ENCODE measurements at regions not wholly inside any gene's neighbourhood (a gene's known extent, or its start where the extent isn't known, plus 50 kb on each side); places are given as distances from the start of the nearest gene placed in this dataset.

DNA sequence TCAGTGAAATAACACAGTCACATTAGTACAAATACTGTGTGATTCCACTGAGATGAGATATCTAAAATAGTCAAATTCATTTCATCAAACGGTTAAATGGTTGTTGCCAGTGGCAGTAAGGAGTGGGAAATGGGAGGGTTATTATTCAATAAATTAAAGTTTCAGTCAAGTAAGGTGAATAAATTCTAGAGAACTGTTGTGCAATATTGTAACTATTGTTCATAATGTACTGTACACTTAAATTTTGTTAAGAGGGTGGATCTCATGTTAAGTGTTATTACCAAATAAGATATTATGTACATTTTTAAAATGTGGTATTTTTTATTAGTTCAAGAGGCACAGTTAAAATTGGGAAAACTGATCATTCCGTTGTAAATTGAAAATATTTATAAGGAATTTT, 463.3 kb upstream of the BRINP3 start:
- TF ChIP-seq, protein P1, sequence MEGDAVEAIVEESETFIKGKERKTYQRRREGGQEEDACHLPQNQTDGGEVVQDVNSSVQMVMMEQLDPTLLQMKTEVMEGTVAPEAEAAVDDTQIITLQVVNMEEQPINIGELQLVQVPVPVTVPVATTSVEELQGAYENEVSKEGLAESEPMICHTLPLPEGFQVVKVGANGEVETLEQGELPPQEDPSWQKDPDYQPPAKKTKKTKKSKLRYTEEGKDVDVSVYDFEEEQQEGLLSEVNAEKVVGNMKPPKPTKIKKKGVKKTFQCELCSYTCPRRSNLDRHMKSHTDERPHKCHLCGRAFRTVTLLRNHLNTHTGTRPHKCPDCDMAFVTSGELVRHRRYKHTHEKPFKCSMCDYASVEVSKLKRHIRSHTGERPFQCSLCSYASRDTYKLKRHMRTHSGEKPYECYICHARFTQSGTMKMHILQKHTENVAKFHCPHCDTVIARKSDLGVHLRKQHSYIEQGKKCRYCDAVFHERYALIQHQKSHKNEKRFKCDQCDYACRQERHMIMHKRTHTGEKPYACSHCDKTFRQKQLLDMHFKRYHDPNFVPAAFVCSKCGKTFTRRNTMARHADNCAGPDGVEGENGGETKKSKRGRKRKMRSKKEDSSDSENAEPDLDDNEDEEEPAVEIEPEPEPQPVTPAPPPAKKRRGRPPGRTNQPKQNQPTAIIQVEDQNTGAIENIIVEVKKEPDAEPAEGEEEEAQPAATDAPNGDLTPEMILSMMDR (IDR thresholded peaks at IDR 0.05; ENCODE audit: low read depth, low read length): no peak
- TF ChIP-seq EZH2phosphoT487 (IDR thresholded peaks at IDR 0.05; ENCODE audit: low read depth): no peak
